ENCODE measurements at regions not wholly inside any gene's neighbourhood (a gene's known extent, or its start where the extent isn't known, plus 50 kb on each side); places are given as distances from the start of the nearest gene placed in this dataset.
"Not testable (repeated sequence)": the region's sequence is repeated elsewhere in the genome, so short reads cannot be mapped to it uniquely, and the experiment has no call there.

DNA sequence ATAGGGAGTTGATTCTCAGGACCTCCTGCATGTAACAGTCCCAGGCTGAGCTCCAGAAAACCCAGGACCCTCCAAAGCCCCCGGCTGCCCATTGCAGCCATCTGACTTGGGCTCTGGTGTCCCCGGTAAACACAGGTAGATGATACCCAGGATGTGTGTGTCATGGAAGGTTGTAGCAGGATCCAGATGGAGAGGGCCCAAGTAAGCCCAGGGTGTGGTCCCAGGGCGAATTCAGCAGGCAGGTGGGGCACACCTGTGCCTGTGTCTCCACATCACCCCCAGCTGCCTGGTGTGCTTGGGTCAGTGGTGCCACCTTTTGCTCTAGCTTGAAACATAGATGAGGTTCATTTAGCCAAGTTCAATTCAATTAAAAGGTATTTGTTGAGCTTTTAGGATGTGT is 524.1 kb downstream of the GLRX3 start:
- DNase-seq (ENCODE audit: low read depth): no peak

DNA sequence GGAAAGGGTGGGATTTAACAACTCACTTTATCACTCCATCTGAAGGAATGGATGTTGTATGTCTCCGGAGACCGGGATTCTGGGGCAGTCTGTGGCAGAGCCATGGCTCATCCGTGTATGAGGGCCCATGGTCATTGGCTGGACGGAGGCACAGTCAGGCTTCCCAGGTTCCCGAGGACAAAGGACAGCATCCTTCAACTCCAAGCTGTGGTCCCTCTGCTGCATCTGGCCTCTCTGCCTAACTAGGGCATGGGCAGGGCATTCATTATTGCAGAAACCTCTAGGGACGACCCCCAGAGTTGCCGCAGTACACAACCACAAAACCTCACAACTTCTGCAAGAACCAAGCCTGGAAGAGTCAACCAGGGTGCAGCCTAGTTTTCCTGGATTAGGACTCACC is 525.2 kb downstream of the GLRX3 start:
- DNase-seq (ENCODE audit: low read depth): no peak

DNA sequence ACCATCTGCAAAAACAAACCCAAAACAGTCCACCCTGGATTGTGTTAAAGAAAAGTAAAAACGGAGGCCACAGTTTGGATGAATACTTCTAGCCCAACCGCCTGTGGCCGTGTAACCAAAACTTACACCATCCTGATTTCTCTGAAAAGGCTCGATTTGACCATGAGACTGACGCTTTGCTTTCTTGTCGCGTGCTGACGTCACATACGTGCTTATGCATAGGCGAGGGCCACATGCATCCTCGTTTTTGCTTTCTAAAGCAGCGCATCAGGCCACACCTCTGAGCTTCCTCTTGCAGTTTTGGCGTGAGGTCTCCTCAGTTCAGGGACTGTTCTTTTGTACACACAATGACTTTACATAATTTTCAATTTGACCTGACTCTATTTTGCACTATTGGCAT is 526.6 kb downstream of the GLRX3 start:
- no peak for DNase-seq (ENCODE audit: low read depth)

DNA sequence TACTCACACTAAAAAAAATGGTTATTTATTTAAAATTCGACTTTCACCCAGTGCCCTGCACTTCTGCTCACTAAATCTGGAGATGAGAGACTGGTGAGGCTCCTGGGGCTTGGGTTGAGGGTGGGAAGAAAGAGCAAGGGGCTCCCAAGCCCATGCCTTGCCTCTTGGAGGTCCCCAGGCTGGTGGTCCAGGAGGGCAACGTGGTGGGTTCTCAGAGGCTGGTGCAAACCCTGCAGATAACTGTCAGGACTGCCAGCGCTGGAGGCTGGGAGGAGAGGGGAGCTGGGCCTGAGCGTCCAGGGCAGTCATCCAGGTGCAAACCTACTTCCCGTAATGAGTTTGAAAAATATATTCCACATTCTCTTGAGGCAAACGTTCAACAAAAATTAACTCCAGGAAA is 528.3 kb downstream of the GLRX3 start:
- DNase-seq (ENCODE audit: low read depth): no peak

DNA sequence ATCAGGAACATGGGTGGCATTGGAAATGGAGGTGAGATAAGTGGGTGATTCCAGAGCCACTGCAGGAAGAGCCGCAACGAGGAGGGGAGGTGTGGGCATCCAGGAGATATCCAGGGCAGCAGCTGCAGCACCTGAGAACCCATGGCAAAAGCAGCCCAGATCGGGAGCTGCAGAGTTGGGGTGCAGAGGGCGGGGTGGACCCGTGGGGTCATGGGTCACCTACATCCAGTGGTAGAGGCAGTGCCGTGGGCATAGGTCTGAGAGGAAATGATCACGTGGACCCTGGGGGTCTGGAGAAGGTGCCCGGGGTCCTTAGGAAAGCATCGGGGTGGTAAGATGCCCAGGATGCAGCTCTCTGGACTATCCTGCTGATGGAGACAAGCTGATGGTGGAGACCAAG is 530.0 kb downstream of the GLRX3 start:
- no peak for DNase-seq (ENCODE audit: low read depth)

DNA sequence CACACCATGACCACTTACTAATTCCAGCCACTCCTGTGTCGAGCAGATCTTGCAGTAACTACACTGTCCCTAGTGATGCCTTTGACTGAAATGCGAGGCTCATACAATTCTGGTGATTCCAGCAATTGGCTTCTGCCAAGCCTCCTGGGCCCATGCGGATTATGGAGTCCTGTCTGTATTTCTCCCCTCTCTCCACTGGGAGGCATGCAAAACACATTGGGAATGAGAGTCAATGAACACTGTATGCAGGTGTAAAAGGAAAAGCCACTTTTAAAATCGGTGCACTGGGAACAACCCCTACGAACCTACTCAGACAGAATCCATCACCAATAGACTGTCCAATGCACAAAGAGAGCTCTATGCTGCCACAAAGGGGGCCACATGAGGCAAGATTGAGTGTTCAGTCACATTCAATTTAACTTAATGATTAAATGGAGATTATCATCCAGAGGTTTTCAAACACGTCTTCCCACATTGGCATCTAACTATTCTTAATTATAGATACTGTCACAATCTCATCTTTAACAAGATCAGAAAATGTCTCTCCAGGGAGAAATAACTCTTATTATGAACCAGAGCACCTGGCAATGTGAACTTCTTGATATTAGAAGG is 550.6 kb downstream of the GLRX3 start:
- DNase-seq (ENCODE audit: low read depth): no peak

DNA sequence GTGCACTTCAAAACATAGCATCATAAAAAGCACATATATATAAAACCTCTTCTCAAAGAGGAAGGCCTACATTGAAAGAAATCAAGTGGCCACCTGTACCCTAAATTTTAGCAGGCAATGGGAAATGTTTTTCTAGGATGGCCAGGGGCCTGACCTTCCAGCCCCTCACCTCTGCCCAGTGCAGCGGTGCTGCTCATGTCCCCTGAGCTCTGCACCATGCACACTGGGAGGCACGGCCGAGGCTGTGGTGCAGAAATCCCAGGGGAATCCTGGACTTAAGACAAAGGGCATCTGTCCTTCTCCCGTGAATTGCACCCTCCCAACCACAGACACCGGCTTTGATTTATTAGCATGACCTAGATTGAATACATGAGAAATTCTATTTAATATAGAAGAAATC is 551.4 kb downstream of the GLRX3 start:
- DNase-seq (ENCODE audit: low read depth): no peak

DNA sequence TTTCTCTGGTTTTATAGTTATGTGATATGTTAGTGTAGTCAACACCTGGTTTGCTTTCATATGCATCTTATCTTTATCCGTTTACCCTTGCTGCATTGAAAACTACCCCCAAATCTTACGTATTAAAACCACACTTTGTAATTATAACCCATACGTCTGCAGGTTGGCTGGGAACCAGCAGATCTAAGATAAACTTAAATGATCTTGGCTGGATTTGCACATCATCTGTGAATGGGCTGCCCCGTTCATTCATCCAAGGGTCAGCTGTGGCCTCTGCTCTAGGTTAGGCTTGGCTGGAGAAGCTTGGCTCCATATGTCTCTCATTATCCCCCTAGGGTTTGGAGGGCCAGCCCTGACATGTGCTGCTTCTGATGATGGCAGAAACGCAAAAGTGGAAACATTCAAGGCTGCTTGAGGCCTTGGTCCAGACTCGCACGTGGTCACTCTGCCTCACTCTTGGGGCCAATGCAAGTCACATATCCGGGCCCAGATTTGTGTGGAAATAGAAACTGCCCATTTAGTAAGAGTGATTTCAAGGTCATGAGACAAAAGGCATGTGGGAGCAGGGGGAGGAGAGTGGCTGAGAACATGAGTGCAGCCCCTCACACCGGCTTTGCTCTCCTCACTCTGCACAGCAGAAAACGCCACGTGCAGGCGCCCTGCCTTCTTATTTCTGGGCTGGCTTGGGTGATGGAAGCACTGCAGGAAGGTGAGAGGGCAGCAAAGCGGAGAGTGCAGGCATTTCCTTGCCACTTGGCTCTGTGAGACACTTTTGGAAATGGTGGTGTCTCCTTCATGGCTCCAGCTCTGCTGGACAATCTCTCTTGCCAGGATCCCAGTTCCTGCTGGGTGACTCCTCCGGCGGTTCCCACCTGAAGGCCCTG is 553.8 kb downstream of the GLRX3 start:
- DNase-seq (ENCODE audit: low read depth): no peak

DNA sequence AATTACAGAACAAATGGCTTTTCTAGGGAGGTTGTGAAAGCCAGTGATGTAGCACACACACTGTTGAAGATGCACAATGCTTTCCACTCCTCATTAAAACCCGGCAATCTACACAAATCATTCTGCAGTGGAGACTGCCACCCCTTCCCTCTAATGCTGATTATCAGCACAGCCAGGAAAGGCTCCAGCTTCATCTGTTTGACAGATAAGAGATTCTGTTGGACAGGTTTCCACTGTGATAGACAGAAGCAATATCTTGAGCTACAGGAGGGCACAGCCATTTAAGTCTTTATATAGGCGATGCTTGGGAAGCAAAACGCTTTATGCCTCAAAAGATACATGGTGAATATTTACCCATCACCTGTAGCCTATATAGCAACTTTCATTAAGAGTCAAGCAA is 555.6 kb downstream of the GLRX3 start:
- DNase-seq (ENCODE audit: low read depth): no peak

DNA sequence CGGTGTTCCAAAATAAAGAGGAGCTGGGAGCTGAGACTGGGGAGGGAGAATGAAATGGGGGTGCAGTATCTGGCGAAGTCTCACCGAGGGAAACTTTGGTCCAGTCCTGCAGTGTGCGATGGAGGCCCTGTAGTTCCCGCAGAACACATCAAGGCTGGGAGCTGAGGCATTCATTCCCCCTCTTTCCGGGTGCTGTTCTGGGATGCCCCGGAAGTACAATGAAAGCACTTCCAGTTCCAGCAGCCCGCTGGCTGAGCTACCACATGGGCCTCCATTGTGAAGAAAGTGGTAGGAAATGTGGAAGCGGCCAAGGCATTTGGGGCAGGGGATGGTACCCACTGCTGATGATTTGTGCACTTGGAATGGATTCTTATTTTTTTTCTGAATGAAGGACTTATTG is 560.7 kb downstream of the GLRX3 start:
- DNase-seq (ENCODE audit: low read depth): no peak

DNA sequence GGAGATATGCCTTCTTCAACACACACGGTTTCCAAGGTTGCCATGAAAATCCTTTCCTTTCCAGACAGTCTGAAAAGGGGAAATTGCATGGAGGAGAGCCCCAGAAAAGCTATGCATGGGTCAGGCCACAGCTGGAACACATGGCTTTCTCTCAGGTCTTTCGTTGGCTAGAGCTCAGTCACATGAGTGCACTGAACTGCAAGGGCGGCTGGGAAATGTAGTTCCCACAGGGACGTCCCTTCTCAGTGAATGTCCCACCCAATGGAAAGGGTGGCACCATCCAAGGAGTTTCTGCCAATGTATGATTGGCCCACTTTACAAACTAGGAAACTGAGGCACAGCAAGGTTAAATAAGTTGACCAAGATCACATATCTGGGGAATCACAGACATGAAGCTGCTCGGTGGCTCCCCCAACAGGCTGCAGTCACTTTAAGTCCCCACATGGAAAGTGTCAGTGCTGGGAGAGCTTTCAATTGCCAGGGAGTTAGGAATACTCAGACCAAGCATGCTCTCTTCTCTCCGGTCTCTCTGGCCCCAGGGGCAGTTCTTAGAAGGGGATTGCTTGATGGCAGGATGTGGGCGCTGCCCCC is 571.3 kb downstream of the GLRX3 start:
- DNase-seq (ENCODE audit: low read depth): no peak

DNA sequence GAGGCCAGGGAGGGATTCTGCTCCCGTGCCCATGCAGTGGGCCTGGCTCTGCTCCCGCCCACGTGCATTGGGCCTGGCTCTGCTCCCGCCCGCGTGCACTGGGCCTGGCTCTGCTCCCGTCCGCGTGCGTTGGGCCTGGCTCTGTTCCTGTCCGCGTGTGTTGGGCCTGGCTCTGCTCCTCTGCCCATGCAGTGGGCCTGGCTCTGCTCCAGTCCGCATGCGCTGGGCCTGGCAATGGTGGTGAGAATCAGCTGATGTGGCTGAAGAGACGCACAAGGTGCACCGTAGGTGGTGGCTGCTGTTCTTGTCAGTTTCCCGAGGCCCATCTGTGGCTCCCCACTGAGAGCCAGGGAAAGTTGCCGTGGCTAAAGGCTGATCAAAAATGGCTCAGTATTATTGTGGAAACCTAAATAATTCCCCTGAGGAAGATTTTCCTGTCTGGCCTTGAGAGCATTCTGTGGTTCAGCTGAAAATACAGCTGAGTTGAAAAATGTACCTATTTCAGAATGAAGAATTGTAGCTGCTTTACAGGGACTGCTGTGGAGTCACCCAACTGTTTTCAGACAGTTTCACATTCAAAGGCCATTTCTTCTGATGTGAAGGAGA is 572.4 kb downstream of the GLRX3 start:
- no peak for DNase-seq (ENCODE audit: low read depth)

DNA sequence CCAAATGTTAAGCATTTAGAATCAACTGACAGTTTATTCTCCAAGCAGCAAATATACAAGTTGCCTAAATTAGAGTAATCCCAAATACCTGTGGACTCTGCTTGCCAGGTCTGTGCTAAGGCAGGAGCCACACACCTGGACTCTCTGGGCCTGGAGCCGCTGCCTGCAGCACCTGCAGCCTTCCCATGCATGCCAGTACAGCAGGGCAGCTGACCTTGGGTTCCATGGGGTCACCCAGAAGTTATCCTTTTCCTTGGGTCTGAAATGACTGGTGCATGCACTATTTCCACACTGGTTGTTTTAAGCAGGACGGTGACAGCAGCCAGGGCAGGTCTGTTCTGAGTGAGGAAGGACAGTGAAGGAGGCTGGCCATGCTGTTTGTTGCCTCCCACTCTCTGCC is 573.2 kb downstream of the GLRX3 start:
- DNase-seq (ENCODE audit: low read depth): no peak

DNA sequence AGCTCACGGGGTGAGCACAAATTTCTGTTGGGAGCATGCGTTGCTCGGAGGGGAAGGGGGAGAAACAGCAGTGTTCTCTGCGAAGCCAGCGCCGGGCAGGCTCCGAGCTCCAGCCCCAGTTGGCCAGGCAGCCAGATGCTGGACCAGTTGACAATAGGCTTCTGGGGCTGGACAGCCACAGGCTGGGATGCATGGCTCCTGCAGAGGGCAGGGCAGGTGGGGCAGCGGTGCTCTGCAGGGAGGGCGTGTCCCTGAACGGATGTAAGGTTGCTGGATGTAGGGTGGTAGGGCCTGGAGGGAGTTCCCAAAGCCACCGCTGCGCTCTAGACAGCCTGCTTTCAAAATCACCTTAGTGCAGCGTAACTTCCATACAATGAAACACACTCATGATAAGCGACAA is 574.9 kb downstream of the GLRX3 start:
- DNase-seq (ENCODE audit: low read depth): no peak

DNA sequence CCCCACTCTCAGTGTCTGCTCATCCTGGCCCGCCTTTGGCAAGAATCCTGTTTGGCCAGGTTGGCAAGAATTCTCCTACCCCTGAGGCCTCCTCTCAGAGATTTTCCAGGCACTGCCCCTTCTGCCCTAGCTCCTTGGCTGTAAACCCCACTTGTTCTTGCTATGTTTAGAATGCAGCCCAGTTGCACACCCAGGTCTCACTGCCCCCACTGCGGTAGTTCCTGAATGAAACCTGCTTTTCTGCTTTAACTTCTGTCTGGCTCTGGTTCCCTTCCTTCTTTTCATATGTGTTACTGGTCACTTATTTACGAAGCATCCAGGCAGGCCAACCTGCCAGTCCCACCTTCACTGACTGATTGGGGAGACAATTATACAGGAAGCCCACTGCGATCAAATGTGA is 576.9 kb downstream of the GLRX3 start:
- DNase-seq (ENCODE audit: low read depth): no peak

DNA sequence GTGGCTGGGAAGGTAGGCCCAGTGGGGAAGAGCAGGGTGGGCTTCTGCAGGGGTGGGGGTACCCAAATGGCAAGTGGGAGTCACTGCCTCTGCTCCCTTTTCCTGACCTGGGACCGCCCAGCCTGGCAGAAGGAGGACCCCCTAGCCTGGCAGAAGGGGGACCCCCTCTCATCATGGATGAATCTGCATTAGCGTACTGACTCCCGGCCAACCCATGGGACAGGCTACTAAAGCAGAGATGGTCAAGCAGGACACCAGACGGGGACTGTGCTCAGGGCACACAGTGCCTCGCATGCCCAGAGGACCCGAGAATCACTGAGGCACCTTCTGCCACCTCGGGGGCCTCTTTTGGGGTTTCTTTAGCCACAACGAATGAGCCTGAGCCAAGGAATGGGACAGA is 577.5 kb downstream of the GLRX3 start:
- DNase-seq (ENCODE audit: low read depth): no peak

DNA sequence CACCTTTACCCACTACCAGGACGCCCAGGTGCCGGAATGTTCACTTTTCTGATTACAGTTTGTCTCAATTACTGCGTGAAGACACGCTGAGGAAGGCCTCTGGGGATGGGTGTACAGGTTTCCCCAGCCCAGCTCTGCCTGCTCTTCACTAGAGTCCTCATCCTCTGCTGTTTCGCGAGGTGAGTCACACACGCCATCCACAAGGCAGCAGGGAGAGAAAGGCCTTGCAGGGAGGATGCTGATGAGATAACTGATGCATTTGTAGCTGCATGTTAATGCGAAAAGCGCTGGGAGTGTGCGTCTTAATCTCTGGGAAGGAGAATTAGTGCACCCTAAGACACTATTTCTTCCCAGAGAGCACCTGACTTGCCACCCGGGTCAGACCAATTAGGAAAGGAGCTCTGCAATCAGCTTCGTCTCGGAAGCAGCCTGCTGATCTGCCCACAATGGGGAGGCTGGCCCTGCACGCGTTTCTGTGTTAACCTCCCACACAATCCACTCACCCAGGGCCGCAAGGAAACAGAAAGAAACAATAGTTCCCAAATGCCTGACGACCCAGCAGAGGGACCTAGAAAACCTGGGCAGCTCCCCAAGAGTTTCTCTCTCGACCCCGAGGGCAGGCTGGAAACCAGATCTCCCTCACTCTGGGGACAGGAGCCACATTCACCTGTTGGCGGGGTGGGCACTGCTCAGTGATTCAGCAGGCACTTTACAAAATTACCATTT is 578.7 kb downstream of the GLRX3 start:
- DNase-seq (ENCODE audit: low read depth): no peak

DNA sequence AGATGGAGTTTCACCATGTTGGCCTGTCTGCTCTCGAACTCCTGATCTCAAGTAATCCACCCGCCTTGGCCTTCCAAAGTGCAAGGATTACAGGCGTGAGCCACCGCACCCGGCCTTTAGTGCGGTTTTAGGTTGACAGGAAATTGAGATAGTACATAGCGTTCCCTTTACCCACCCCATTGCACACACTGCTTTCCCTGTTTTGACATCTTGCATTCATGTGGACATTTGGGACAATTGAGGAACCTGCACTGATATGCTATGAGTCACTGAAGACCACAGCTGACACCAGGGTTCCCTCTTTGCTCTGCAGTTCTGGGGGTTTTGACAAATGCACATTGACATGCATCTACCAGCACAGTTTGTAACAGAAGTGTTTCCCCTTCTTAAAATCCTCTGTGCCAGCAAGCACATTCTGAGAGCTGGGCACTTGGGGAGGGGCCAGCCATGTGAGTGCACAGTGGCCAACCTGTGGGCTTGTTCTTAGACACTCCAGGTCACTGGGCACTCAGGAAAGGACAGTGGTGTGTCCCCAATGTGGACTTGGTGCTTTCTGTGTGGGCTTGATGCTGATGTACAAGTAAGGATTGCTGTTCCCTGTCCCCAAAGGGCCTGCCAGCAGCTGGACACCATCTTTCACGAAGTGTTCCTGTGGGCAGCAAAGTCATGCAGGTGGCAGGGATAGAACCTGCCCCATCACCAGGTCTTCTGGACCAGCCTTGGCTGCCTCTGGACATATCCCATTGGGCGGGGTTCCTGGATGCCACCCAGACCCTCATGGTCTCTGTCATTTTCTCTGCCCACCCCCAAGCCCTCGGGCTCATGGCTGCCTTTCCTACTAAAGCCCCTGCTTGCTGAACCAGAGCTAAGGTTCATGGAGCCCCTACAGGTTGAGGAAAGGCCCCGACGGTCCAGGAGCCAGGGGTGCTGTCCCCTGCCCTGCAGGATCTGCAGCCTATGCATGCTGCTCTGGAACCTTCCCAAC is 579.8 kb downstream of the GLRX3 start:
- no peak for DNase-seq (ENCODE audit: low read depth)

DNA sequence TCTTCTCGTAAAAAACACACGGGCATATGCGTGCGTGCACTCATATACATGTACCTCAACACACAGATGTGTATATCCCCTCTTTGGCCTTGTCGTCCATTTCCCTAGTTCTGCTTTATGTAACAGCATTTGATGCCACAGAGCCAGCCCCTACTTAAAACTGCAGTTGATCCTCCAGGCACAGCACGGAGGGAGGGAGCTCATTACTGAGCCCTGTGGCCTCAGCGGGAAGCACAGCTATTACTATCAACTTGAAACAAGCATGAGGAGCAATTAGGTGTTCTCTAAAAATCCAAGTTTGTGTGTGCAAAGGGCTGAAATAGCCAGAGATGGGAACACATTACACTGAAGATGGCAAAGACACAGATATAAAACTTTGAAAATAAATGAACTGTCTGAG is 580.9 kb downstream of the GLRX3 start:
- no peak for DNase-seq (ENCODE audit: low read depth)

DNA sequence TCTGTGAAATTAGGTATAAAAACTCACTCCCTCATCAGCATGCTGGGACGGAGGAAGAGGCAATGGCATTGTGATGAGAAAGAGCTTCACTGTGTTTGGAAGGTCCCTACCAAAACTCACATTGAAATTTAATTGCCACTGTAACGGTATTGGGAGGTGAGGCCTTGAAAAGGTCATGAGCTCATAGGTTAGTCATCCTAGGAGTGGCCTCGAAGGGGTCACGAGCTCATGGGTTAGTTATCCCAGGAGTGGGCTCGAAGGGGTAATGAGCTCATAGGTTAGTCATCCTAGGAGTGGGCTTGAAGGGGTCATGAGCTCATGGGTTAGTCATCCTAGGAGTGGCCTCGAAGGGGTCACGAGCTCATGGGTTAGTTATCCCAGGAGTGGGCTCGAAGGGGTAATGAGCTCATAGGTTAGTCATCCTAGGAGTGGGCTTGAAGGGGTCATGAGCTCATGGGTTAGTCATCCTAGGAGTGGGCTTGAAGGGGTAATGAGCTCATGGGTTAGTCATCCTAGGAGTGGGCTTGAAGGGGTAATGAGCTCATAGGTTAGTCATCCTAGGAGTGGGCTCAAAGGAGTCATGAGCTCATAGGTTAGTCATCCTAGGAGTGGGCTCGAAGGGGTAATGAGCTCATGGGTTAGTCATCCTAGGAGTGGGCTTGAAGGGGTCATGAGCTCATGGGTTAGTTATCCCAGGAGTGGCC is 582.7 kb downstream of the GLRX3 start:
- not testable (repeated sequence) for DNase-seq (ENCODE audit: low read depth)

DNA sequence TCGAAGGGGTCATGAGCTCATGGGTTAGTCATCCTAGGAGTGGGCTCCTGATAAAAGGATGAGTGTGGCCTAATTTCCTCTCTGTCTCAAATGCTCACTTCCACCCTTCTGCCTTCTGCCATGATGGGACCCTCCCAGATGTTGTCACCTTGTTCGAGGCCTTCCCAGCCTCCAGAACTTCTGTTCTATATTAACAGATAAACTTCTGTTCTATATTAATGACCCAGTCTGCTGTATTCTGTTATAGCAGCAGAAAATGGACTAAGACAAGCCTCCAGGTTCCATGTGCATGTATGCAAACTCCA is 583.2 kb downstream of the GLRX3 start:
- no peak for DNase-seq (ENCODE audit: low read depth)
